Activated T-helper 1 cell treated with anti-CD3 and anti-CD28 coated beads, Interleukin-2, amount 50 U/mL, for 16 hours (primary cell): ENCODE measurements at regions not wholly inside any gene's neighbourhood (a gene's known extent, or its start where the extent isn't known, plus 50 kb on each side); places are given as distances from the start of the nearest gene placed in this dataset.

Experiments
- DNase-seq, 2 donors: peaks; one replicate each; pipeline ENCODE4 v3.0.0-alpha.2; 2020; ENCODE audit warnings: low read depth in 1 of 2, low spot score in 1 of 2

- DNase-seq: no peak
Measured at GRCh38 chr12:107339932-107340331, 246.6 kb upstream of the CRY1 start.

GRCh38 chr12:107340898-107341297 is 247.5 kb upstream of the CRY1 start:
- DNase-seq: no peak

DNA sequence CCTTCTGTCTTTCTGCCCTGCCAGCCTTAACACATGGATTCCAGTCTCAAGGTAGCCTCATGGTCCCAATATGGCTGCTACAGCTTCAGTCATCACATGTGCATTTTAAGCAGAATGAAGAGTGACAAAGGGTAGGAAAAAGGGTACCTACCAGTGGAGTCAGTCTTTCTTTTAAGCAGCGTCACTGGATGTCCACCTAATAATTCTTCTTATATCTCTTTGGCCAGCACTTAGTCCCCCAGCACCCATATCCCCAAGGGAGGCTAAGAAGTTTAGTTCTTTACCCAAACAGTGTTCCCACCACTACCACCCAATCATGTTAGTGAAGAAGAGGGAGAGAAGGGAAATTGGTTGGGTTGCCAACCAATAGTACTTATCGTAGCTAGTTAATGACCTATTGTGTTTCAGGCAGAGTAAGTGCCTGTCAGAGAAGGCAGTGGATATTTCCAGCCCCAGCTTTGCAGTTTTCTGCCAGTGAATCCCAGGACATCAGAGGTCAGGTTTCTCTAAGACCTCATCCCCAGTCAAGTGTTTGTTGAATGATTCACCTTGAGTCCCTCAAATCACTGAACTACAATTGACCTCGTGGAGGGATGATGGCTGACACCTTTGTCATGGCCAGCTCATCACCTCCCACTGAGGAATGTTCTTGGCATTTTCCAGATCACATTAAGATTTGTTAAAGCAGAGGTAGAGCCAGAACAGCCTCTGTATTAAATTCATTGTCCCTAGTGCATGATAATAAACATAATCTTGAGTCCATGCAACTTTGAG is 250.9 kb upstream of the CRY1 start:
- DNase-seq: no peak

- no peak for DNase-seq
Measured at GRCh38 chr12:107347261-107347660, 253.9 kb upstream of the CRY1 start.

GRCh38 chr12:107349008-107349747 is 255.8 kb upstream of the CRY1 start:
- no peak for DNase-seq

GRCh38 chr12:107349839-107350238 is 256.5 kb upstream of the CRY1 start:
- DNase-seq: no peak

- no peak for DNase-seq
Measured at GRCh38 chr12:107351109-107351508, 257.8 kb upstream of the CRY1 start.

GRCh38 chr12:107351713-107352112 is 258.4 kb upstream of the CRY1 start:
- no peak for DNase-seq

DNA sequence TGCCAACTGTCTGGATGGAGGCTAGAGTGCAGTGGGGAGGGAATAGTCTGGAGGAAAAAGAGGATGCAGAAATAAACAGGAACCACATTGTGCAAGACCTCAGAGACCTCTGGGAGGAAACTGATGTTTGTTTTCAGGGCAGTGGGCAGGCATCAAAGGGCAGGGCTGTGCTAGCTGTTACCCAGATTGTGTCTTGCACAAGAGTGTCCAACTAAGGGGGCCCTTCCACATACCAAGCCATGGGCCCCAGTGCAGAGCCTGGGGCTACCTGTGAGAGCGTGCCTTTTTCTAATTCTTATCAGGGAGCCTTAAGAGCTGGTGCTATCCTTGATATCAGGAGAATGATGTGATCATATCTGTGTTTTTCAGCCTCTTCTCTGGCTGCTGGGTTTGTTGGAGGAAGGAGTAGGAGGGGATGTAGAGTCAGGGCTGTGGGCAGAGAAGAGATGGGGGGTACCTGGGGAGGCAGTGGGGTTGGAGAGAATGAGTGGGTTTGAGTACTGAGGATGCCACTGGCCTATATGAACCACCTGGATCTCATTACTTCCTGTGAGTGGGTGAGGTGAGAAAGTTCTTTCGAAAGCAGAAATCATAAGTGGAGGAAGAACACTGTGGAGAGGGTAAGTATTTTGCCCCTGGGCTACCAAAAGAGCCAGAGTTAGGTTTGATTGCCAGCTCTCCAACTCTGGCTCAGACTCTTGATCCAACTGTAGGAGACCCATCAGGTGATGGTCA is 259.2 kb upstream of the CRY1 start:
- DNase-seq: no peak

DNA sequence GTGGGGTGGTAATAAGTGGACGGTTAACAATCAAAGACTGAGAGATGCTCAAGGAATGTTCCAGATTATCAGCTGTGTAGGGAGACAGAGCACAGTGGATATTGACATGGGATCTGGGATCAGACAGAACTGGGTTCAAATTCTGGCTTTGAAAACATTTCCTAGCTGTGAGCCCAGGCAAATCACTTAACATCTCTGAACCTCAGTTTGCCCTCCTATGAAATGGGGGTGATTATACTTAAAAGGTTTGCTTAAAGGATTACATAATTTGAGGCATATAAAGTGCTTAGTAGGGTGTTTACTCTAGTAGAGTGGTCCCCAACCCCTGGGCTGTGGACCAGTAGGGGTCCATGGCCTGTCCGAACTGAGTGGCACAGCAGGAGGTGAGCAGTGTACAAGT is 260.0 kb upstream of the CRY1 start:
- DNase-seq: no peak

DNA sequence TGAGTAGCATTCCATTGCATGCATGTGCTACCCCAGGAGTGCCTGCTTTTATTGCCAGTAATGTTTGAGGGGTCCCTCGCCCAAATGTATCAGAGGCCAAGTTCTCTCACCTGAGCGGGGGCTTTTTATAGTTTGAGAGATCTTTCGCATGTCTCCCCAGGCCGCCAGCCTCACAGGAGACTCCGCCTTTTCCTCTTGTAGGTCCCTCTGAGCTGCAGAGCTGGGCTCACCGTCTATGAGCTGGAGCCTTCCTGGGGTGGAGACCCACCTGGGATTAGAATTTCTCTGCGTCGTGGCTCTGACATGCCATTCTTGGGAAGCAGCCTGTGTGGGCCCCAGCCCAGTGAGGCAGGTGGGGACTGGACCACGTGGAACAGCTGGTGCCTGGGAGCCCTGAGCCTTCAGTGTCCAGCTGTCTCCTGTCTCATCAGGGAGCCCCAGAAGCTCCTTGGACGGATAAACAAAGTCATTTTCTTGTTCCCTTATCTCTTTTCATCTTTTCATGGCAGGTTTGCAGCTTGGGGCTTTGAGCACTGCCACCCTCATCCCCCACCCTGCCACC is 261.7 kb upstream of the CRY1 start:
- no peak for DNase-seq

GRCh38 chr12:107355612-107356011 is 262.3 kb upstream of the CRY1 start:
- no peak for DNase-seq

GRCh38 chr12:107356266-107356936 is 263.1 kb upstream of the CRY1 start:
- no peak for DNase-seq

- DNase-seq: no peak
Measured at GRCh38 chr12:107356937-107357295, 263.6 kb upstream of the CRY1 start.

- no peak for DNase-seq
Measured at GRCh38 chr12:107359382-107359781, 266.0 kb upstream of the CRY1 start.

- DNase-seq: no peak
Measured at GRCh38 chr12:107360033-107360432, 266.7 kb upstream of the CRY1 start.

DNA sequence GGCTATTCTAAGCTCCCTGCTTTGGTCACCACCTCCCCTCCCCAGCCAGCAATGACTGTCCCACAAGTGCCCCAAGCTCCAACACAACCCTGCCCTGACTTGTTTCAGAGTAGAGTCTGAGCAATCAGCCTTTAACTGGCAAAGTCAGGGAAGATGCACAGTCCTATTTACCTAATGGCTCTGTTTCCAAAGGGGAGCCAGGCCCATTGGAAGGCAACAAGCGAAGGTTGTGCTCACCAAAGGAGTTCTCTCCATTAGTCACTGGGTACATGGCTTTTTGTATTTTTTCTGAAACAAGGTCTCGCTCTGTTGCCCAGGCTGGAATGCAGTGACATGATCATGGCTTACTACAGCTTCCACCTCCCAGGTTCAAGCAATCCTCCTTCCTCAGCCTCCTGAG is 267.1 kb upstream of the CRY1 start:
- no peak for DNase-seq

- DNase-seq: no peak
Measured at GRCh38 chr12:107361970-107362369, 268.6 kb upstream of the CRY1 start.

- no peak for DNase-seq
Measured at GRCh38 chr12:107362960-107363359, 269.6 kb upstream of the CRY1 start.

DNA sequence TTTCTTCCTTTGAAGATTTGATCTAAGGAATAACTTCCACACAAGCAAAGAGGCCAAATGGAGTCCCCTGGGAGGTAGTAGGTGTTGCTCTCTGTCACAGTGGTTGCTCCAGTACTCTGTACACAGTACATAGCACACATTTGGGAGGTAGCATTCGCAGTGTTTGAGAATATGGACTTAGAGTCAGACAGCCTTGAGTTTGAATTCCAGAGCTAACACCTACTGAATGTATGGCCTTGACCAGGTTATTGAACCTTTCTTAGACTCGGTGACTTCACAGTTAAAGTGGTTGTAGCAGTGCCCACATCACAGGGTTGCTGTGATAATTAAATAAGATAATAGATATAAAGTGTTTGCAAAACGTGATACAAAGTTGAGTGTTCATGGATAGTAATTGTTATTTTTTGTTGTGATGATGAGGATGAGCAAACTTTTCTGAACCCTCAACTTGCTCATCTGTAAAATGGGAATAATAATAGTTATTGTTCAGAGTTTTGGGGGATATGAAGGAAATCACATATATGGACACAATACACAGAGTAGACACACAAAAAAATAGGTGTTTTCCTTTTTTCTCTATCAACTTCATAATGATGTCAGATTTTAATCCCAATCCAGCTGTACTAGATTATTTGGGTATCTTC is 271.6 kb upstream of the CRY1 start:
- no peak for DNase-seq

GRCh38 chr12:107365703-107366102 is 272.4 kb upstream of the CRY1 start:
- DNase-seq: no peak
